Loucy (cell line): ENCODE measurements at regions not wholly inside any gene's neighbourhood (a gene's known extent, or its start where the extent isn't known, plus 50 kb on each side); places are given as distances from the start of the nearest gene placed in this dataset.

Source experiments
- EZH2phosphoT487 ChIP-seq: fragments of 200-600 bp; IDR thresholded peaks from 2 replicates; pipeline ENCODE4 v1.6.1; 2018; ENCODE audit warnings: antibody characterized with exemption, mild to moderate bottlenecking, moderate library complexity, borderline replicate concordance
- TF ChIP-seq, protein P1 (sequence below): fragments of 200-600 bp; sonication (generic); conservative IDR thresholded peaks from 2 replicates; pipeline ENCODE4 v1.5.1; 2014; ENCODE audit warnings: mild to moderate bottlenecking, antibody characterized with exemption, low read length

DNA sequence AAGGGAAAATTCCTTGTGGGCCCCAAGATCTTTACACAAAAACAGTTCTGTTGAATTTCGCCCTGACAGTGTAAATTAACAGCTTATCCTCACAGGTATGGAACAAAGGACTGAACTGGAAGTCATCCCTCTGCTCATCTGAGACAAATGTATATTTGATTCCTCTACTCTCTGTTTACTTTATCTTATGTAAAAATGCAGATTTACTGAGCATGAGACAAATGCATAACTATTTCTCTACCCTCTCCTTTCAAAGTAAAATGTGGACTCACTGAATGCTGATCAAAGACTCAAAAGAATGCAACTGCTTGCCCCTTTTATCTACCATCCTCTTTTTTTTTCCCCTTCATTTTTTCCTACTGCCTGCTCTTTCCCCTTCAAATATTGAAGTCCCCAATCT is 98.6 kb upstream of the CRBN start:
- TF ChIP-seq, protein P1, sequence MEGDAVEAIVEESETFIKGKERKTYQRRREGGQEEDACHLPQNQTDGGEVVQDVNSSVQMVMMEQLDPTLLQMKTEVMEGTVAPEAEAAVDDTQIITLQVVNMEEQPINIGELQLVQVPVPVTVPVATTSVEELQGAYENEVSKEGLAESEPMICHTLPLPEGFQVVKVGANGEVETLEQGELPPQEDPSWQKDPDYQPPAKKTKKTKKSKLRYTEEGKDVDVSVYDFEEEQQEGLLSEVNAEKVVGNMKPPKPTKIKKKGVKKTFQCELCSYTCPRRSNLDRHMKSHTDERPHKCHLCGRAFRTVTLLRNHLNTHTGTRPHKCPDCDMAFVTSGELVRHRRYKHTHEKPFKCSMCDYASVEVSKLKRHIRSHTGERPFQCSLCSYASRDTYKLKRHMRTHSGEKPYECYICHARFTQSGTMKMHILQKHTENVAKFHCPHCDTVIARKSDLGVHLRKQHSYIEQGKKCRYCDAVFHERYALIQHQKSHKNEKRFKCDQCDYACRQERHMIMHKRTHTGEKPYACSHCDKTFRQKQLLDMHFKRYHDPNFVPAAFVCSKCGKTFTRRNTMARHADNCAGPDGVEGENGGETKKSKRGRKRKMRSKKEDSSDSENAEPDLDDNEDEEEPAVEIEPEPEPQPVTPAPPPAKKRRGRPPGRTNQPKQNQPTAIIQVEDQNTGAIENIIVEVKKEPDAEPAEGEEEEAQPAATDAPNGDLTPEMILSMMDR: no peak
- TF ChIP-seq EZH2phosphoT487: no peak
